GM21526 (cell line): ENCODE measurements at regions not wholly inside any gene's neighbourhood (a gene's known extent, or its start where the extent isn't known, plus 50 kb on each side); places are given as distances from the start of the nearest gene placed in this dataset.
"Not testable (repeated sequence)": the region's sequence is repeated elsewhere in the genome, so short reads cannot be mapped to it uniquely, and the experiment has no call there.

Experiments used
- ATAC-seq: cut with Tn5 transposase; IDR thresholded peaks from one replicate; pipeline ENCODE4 v1.9.1; 2021; ENCODE audit warnings: moderate library complexity; ENCODE audit not compliant: unreplicated experiment, low FRiP score

DNA sequence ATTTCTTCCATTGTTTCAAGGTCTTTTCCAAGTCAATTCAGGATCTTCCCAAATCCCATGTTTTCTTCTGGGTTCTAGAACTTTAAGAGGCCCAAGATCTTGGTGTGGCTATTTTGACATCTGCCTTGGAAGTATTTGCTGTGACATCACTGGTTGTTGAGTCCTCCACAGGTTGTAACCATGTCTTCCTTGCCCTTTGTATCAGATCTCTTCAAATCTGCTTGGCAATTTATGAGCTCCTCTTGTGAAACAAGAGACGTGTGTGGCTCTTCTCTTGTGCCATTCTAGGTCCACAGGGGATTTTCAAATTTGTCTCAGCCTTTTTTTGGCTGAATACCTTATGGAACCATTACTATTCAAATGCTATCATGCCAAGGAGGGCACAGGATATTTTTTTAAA lies 60.3 kb upstream of the KCNK2 start:
- ATAC-seq = no peak

DNA sequence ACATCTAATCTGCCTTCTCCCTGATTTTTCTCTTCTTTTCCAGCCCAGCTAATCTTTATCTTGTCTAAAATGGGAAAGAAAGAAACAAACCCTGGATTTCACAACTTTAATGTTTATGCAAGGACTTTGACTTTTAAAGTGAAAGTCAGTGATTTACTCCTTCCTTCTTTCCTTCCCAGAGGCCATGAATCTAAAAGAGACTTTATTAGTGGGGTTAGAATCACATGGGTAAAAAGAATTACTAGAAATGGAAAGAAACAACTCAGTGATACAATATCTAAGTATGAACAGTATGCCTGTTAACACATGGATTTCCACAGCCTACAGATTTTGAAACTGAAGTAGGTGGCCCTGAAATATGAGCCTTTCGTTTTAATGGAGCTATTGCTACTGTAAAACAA lies 59.8 kb upstream of the KCNK2 start:
- no peak for ATAC-seq

DNA sequence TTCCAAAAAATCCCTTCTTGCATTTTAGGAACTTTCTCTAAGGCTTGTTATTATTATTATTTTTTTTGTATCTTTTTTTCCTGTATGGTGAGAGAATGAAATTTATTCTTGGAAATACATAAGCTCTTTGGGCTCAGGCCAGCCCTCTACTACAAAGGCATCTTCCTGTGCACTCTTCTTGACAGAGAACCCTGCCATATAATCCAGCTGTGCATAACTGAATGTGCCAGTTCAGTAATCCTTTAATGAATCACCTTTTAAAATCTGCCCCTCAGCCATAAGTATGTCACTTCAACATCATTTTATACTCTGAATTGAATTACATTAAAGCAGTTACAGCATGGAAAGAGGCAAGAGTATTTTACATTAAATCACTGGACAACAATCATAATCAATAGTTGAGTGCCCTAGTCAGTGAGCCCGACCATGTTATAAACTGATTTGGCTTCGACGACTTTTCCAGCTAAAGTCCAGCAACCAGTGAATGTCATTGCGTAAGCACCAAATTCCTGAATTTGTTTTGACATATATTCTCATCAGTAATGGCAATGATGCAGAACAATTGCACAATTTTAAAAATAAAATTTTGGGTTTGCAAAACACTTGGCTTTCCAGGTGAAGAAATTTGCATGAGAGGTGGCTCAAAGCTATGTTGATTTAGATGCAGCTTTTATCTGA lies 59.2 kb upstream of the KCNK2 start:
- no peak for ATAC-seq

DNA sequence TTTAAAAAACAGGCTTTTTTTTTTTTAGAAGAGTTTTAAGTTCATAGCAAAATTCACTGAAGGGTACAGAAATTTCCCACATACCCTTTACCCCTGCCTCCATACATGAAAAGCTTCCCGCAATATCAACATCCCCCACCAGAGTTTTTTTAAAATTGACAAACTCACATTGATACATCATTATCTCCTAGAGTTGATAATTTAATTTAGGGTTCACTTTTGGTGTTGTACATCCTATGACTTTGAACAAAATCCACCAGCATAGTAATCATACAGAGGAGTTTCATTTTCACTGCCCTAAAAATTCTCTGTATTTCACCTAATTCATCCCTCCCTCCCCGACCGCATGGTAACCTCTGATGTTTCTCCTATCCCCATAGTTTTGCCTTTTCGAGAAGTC lies 53.6 kb upstream of the KCNK2 start:
- ATAC-seq = no peak

DNA sequence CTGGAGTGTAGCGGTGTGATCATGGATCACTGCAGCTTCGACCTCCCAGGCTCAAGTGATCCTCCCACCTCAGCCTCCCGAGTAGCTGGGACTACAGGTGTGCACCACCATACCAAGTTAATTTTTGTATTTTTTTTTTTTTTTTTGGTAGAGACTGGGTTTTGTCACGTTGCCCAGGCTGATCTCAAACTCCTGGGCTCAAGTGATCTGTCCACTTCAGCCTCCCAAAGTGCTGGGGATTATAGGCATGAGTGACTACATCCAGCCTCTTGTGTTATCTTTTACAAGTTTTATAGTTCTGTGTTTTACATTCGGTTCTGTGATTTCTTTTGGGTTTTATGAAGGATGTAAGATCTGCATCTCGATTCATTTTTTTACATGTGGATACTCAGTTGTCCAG lies 52.0 kb upstream of the KCNK2 start:
- not testable (repeated sequence) for ATAC-seq

DNA sequence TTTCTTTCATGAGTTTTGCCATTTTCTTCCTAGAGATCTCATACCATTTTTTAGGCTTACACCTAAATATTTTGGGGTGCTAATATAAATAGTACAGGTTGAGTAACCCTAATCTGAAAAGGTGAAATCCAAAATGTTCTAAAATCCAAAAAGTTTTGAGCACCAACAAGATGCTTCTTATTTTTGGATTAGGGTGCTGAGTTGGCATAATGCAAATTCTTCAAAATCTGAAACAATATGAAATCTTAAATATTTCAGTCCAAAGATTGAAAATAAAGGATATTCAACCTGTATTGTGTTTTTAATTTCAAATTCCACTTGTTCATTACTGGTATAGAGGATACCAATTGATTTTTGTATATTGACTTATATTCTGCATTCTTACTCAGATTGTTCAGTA lies 51.1 kb upstream of the KCNK2 start:
- ATAC-seq = no peak
